SK-N-MC (cell line): ENCODE measurements at regions not wholly inside any gene's neighbourhood (a gene's known extent, or its start where the extent isn't known, plus 50 kb on each side); places are given as distances from the start of the nearest gene placed in this dataset.

ENCODE experiments used
- EZH2 ChIP-seq: fragments of 200-600 bp; sonication (generic); IDR thresholded peaks from one replicate; pipeline ENCODE4 v1.6.1; 2017; ENCODE audit warnings: antibody characterized with exemption
- FOXP2 ChIP-seq: optimal IDR thresholded peaks from 2 replicates; pipeline ENCODE3; 2011; ENCODE audit warnings: mild to moderate bottlenecking, moderate library complexity; ENCODE audit not compliant: insufficient read depth; ENCODE audit errors: extremely low read length, control extremely low read depth
- POLR2AphosphoS5 ChIP-seq: IDR thresholded peaks from 2 replicates; pipeline ENCODE4 v1.6.1; 2012; ENCODE audit warnings: mild to moderate bottlenecking, low read depth, low read length, borderline replicate concordance

GRCh38 chr1:30106125-30106524 lies 617.3 kb downstream of the MATN1 start:
- TF ChIP-seq POLR2AphosphoS5: no peak
- TF ChIP-seq EZH2: no peak
- no peak for TF ChIP-seq FOXP2
